D721Med (cell line): ENCODE measurements at regions not wholly inside any gene's neighbourhood (a gene's known extent, or its start where the extent isn't known, plus 50 kb on each side); places are given as distances from the start of the nearest gene placed in this dataset.
A peak's percentile ranks its signal among the peaks of the same experiment; 100 is the strongest.

ENCODE experiments used
- DNase-seq: peaks from one replicate; pipeline ENCODE4 v3.0.0; 2011; ENCODE audit warnings: low spot score; ENCODE audit not compliant: insufficient read length
- FAIRE-seq: peaks from 2 replicates; lab custom pipeline; 2011; peaks lifted over from hg19 to GRCh38; lab: Jason Lieb, UNC
- CTCF ChIP-seq: IDR thresholded peaks from 2 replicates; pipeline ENCODE4 v1.5.1; 2012; ENCODE audit warnings: mild to moderate bottlenecking, control low read depth; ENCODE audit not compliant: insufficient read depth; ENCODE audit errors: missing control alignments

DNA sequence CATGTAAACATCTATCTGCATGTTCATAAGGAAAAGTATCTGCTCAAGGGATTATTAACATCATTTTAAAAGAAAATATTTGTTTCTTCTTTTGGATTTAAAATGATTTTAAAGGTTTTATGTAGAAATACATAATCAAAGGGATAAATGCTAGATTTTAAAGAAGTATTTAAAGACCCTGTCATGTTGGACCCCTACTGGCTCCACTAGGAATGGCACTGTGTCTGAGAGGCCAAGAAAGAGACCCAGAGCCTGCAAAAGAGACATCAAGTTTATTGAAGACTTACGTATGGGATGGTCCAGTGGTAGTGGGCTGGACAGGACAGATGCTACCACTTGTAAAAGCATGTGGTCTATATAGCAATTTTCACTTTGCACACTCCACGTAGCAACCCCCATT, 78.7 kb upstream of the PCDH18 start:
- DNase-seq (no peak), FAIRE-seq (no peak)
- peak; percentile 43 for TF ChIP-seq CTCF

GRCh38 chr4:137609718-137610430, 77.6 kb upstream of the PCDH18 start:
- DNase-seq (no peak), FAIRE-seq (no peak)
- no peak for TF ChIP-seq CTCF

GRCh38 chr4:137608085-137608484, 75.8 kb upstream of the PCDH18 start:
- no peak for TF ChIP-seq CTCF
- no peak for DNase-seq
- no peak for FAIRE-seq

GRCh38 chr4:137602436-137602835, 70.1 kb upstream of the PCDH18 start:
- FAIRE-seq = no peak
- no peak for TF ChIP-seq CTCF
- no peak for DNase-seq

DNA sequence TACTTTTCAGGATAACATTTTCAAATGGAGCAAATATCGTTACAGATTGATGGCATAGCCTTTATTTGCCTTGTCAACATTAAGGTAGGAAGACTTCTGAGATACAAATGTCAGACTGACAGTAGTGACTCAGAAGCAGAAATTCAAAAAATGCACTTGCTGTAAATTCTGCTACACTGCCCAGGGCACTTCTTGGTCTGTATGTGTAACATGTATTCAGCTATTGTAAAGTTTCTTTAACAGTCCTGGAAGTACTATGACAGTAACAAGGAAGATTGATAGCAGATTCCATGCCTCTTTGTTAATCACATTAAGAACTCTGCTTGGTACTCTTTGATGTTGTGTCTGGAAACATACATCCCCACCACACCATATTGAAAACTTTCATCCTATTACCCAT, 69.6 kb upstream of the PCDH18 start:
- no peak for TF ChIP-seq CTCF
- FAIRE-seq = no peak
- DNase-seq = no peak

DNA sequence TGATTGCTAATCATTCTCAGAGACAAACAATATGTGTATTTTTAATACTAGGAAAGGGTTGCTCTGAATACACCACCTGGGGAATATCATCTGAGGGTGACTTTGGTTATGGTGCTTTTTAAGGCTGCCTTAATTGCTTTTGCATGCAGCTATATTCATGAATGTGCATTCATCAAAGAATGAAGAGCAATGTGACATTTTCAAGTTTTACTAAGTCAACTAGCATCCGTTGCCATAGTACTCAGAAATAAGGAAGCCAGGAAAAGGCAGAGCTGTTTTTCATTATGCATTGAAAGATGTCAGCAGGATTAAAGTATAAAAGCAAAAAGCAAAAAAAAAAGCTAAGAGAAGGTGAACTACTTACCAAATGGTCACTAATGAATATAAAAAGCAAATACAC, 67.4 kb upstream of the PCDH18 start:
- no peak for FAIRE-seq
- DNase-seq = no peak
- TF ChIP-seq CTCF = no peak

DNA sequence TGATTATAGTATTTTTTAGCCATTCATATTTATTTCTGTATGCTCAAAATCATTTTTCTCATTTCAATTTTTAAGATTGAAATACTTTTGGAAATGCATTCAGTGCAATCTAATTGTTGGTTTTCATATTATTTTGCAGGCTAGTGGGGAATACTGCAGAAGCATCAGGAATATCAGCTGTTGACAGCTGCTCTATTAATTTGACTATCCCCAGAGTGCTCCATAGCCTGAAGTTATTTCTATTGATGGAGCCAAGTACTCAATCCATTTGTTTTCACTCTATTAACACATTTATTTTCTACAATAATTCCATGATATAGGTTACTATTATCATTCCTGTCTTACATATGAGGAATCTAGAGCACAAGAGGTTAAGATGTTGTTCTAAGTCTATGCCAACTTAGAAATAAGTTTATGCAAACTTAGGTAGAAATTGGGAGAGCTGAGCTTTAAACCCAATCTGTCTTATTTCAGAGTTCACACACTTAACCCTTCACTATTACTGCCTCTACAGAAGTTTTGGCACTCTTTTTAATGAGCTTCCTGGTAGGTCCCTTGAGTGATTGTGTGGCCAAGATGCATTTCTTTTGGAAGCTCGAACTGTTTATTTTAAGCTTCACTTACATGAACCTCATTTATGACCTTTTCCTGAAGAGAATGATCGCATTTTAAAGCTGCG, 65.6 kb upstream of the PCDH18 start:
- no peak for TF ChIP-seq CTCF
- DNase-seq (no peak), FAIRE-seq (no peak)
